IMR-90 (cell line): ENCODE measurements at regions not wholly inside any gene's neighbourhood (a gene's known extent, or its start where the extent isn't known, plus 50 kb on each side); places are given as distances from the start of the nearest gene placed in this dataset.

Source experiments
- ATAC-seq: fragments of 200-7000 bp; cut with Tn5 transposase; 2 replicates; pipeline ENCODE4 v1.9.1; 2020; ENCODE audit warnings: low read depth, mild to moderate bottlenecking, moderate library complexity
- BruUV-seq: library from RNA; stranded (reverse); fragments of 400-500 nt; replicated peaks from 2 replicates; lab custom pipeline; 2021; lab: Mats Ljungman, UMichigan
- CTCF ChIA-PET: fragments of 300-600 bp; formaldehyde crosslinking; extraction: SDS; loops from one replicate; lab custom pipeline; 2021; ENCODE audit warnings: antibody characterized with exemption; lab: Yijun Ruan, JAX
- POLR2A ChIA-PET: fragments of 300-600 bp; sonication (Branson Sonifier 250); formaldehyde crosslinking; loops from one replicate; lab custom pipeline; 2022; ENCODE audit warnings: antibody characterized with exemption; ENCODE audit not compliant: unreplicated experiment; lab: Charles Lee
- DNase-seq: peaks from one replicate; pipeline ENCODE4 v3.0.0; 2013
- H2AFZ ChIP-seq: replicated peaks from 2 replicates; pipeline ENCODE3; 2013; ENCODE audit warnings: low read length, mild to moderate bottlenecking; ENCODE audit not compliant: poor library complexity
- H2AK5ac ChIP-seq: 2 replicates; pipeline ENCODE4 v1.6.1; 2013; ENCODE audit warnings: low read depth, low read length, inconsistent platforms
- H2AK9ac ChIP-seq: replicated peaks from 2 replicates; pipeline ENCODE3; 2013; ENCODE audit warnings: mild to moderate bottlenecking, low read depth, low read length, moderate library complexity; ENCODE audit not compliant: poor library complexity
- H2BK120ac ChIP-seq: 2 replicates; pipeline ENCODE4 v1.6.1; 2013; ENCODE audit warnings: low read depth, low read length, inconsistent platforms
- H2BK15ac ChIP-seq: 3 replicates; pipeline ENCODE4 v1.6.1; 2013; ENCODE audit warnings: low read depth, low read length, inconsistent platforms
- H2BK20ac ChIP-seq: 2 replicates; pipeline ENCODE4 v1.6.1; 2013; ENCODE audit warnings: low read depth, mild to moderate bottlenecking, inconsistent platforms, low read length, moderate library complexity
- H2BK5ac ChIP-seq: 2 replicates; pipeline ENCODE4 v1.6.1; 2013; ENCODE audit warnings: mild to moderate bottlenecking, low read depth, low read length, inconsistent platforms; ENCODE audit not compliant: poor library complexity, severe bottlenecking
- H3K14ac ChIP-seq: replicated peaks from 2 replicates; pipeline ENCODE4 v1.6.1; 2013; ENCODE audit warnings: low read depth, low read length, inconsistent platforms
- H3K18ac ChIP-seq: 2 replicates; pipeline ENCODE4 v1.6.1; 2013; ENCODE audit warnings: low read depth, low read length, control low read depth
- H3K23ac ChIP-seq: 2 replicates; pipeline ENCODE4 v1.6.1; 2013; ENCODE audit warnings: low read depth, low read length, inconsistent platforms
- H3K27ac ChIP-seq: 2 replicates; pipeline ENCODE4 v1.5.1; 2013; ENCODE audit warnings: mild to moderate bottlenecking, control low read depth, low read length; ENCODE audit not compliant: insufficient read depth
- H3K27me3 ChIP-seq: 2 replicates; pipeline ENCODE4 v1.6.1; 2013; ENCODE audit warnings: low read length; ENCODE audit not compliant: control insufficient read depth, insufficient read depth
- H3K36me3 ChIP-seq: 2 replicates; pipeline ENCODE4 v1.6.1; 2013; ENCODE audit warnings: low read length, mixed read lengths; ENCODE audit not compliant: control insufficient read depth, insufficient read depth
- H3K4ac ChIP-seq: 2 replicates; pipeline ENCODE4 v1.6.1; 2013; ENCODE audit warnings: low read depth, low read length, inconsistent platforms
- H3K4me1 ChIP-seq: 2 replicates; pipeline ENCODE4 v1.6.1; 2013; ENCODE audit warnings: low read length, mixed read lengths; ENCODE audit not compliant: control insufficient read depth, insufficient read depth
- H3K4me2 ChIP-seq: 2 replicates; pipeline ENCODE4 v1.6.1; 2013; ENCODE audit warnings: low read depth, mild to moderate bottlenecking, control low read depth, low read length, moderate library complexity
- H3K4me3 ChIP-seq: 2 replicates; pipeline ENCODE4 v1.5.1; 2013; ENCODE audit warnings: low read depth, mild to moderate bottlenecking, control low read depth, low read length, moderate library complexity; ENCODE audit not compliant: insufficient read depth
- H3K56ac ChIP-seq: 2 replicates; pipeline ENCODE4 v1.6.1; 2013; ENCODE audit warnings: low read length, inconsistent platforms; ENCODE audit not compliant: insufficient read depth; ENCODE audit errors: extremely low read depth
- H3K79me1 ChIP-seq, 2 experiments: 2 replicates each; pipeline ENCODE4 v1.6.1; 2013; ENCODE audit warnings: low read length in 2 of 2, inconsistent platforms in 1 of 2, low read depth in 1 of 2
- H3K9ac ChIP-seq: 2 replicates; pipeline ENCODE4 v1.6.1; 2013; ENCODE audit warnings: low read depth, low read length, control low read depth
- H3K9me1 ChIP-seq: 2 replicates; pipeline ENCODE4 v1.6.1; 2013; ENCODE audit warnings: low read length, inconsistent platforms; ENCODE audit not compliant: insufficient read depth
- H3K9me3 ChIP-seq: 2 replicates; pipeline ENCODE4 v1.6.1; 2013; ENCODE audit warnings: low read length; ENCODE audit not compliant: control insufficient read depth, insufficient read depth
- H4K20me1 ChIP-seq: 2 replicates; pipeline ENCODE4 v1.6.1; 2013; ENCODE audit warnings: low read length, inconsistent platforms; ENCODE audit not compliant: insufficient read depth
- H4K5ac ChIP-seq: 2 replicates; pipeline ENCODE4 v1.6.1; 2013; ENCODE audit warnings: mild to moderate bottlenecking, low read depth, low read length, control low read depth
- H4K8ac ChIP-seq, 2 experiments: 2 replicates each; pipeline ENCODE4 v1.6.1; 2013; ENCODE audit warnings: low read depth in 2 of 2, low read length in 2 of 2, control low read depth in 1 of 2, inconsistent platforms in 1 of 2
- H4K91ac ChIP-seq: 2 replicates; pipeline ENCODE4 v1.6.1; 2013; ENCODE audit warnings: low read depth, low read length, inconsistent platforms; ENCODE audit not compliant: insufficient read depth
- BHLHE40 ChIP-seq: fragments of 150-350 bp; IDR thresholded peaks from 2 replicates; pipeline ENCODE4 v1.6.1; 2016; ENCODE audit warnings: mild to moderate bottlenecking, low read depth, low read length
- CEBPB ChIP-seq: IDR thresholded peaks from 2 replicates; pipeline ENCODE4 v1.6.1; 2012; ENCODE audit warnings: low read depth, low read length, improper control_type of control experiment
- CHD1 ChIP-seq: IDR thresholded peaks from 2 replicates; pipeline ENCODE4 v1.6.1; 2012; ENCODE audit warnings: low read depth, low read length, improper control_type of control experiment
- CTCF ChIP-seq: conservative IDR thresholded peaks from 2 replicates; pipeline ENCODE4 v1.5.1; 2012; ENCODE audit warnings: mild to moderate bottlenecking, low read depth, low read length, improper control_type of control experiment
- FOS ChIP-seq: fragments of 150-350 bp; IDR thresholded peaks from 2 replicates; pipeline ENCODE4 v1.6.1; 2016; ENCODE audit warnings: low read depth, low read length
- MAFK ChIP-seq: IDR thresholded peaks from 2 replicates; pipeline ENCODE4 v1.6.1; 2012; ENCODE audit warnings: low read depth, low read length, improper control_type of control experiment
- MAZ ChIP-seq: IDR thresholded peaks from 2 replicates; pipeline ENCODE4 v1.6.1; 2012; ENCODE audit warnings: low read depth, mild to moderate bottlenecking, low read length, improper control_type of control experiment, moderate library complexity, borderline replicate concordance
- MXI1 ChIP-seq: IDR thresholded peaks from 2 replicates; pipeline ENCODE4 v1.6.1; 2012; ENCODE audit warnings: low read depth, mild to moderate bottlenecking, low read length, moderate library complexity, borderline replicate concordance
- NFE2L2 ChIP-seq: fragments of 150-350 bp; IDR thresholded peaks from 2 replicates; pipeline ENCODE4 v1.6.1; 2016; ENCODE audit warnings: low read depth, mild to moderate bottlenecking, low read length
- POLR2A ChIP-seq: IDR thresholded peaks from 2 replicates; pipeline ENCODE4 v1.6.1; 2012; ENCODE audit warnings: mild to moderate bottlenecking, low read depth, low read length
- RAD21 ChIP-seq: IDR thresholded peaks from 2 replicates; pipeline ENCODE4 v1.6.1; 2012; ENCODE audit warnings: low read length, improper control_type of control experiment
- RCOR1 ChIP-seq: IDR thresholded peaks from 2 replicates; pipeline ENCODE4 v1.6.1; 2012; ENCODE audit warnings: mild to moderate bottlenecking, low read length, improper control_type of control experiment; ENCODE audit not compliant: insufficient replicate concordance
- RFX5 ChIP-seq: IDR thresholded peaks from 2 replicates; pipeline ENCODE4 v1.8.0; 2012; ENCODE audit warnings: low read depth, mild to moderate bottlenecking, low read length, moderate library complexity
- SMC3 ChIP-seq: fragments of 150-350 bp; IDR thresholded peaks from 2 replicates; pipeline ENCODE4 v1.6.1; 2016; ENCODE audit warnings: low read depth, mild to moderate bottlenecking, antibody characterized with exemption, low read length, moderate library complexity
- USF2 ChIP-seq: fragments of 150-350 bp; IDR thresholded peaks from 2 replicates; pipeline ENCODE4 v1.6.1; 2017; ENCODE audit warnings: mild to moderate bottlenecking, antibody characterized with exemption, low read length, low read depth
- WGBS, 2 experiments: methylation state at CpG; one replicate each; pipeline versions ENCODE4 v1.1.5 to v1.1.7; 2013; ENCODE audit warnings: missing lambda C conversion rate in 2 of 2; ENCODE audit not compliant: insufficient read length in 1 of 2; ENCODE audit errors: extremely low coverage in 2 of 2; 5-methylcytosine and 5-hydroxymethylcytosine counted together
- dilution Hi-C: fragments of 300-500 bp; cut with HindIII; formaldehyde crosslinking; loops from one replicate; pipeline ENCODE4 v1.14.3; 2018; ENCODE audit warnings: low sequenced_read_pairs; ENCODE audit not compliant: unreplicated experiment
- in situ Hi-C: fragments of 300-500 bp; cut with MboI; formaldehyde crosslinking; loops from 3 replicates; pipeline ENCODE4 v1.14.3; 2019; ENCODE audit warnings: low sequenced_read_pairs, inconsistent platforms, mixed read lengths
- intact Hi-C: fragments of 100-400 bp; cut with micrococcal nuclease; formaldehyde crosslinking; loops from 2 replicates; pipeline ENCODE4 v1.10.0; 2022
- TF ChIP-seq, protein P1 (sequence below): fragments of 150-350 bp; IDR thresholded peaks from 2 replicates; pipeline ENCODE4 v1.6.1; 2016; ENCODE audit warnings: low read depth, mild to moderate bottlenecking, low read length, moderate library complexity, borderline replicate concordance

GRCh38 chr9:90061187-90061586, 456.4 kb downstream of the GADD45G start:
- DNase-seq: no peak
- dilution Hi-C loops: no loop called here
- no peaks in the 10 kb centered on the region for H4K20me1 ChIP-seq
- no peaks in the 10 kb centered on the region for H3K9me1 ChIP-seq
- no peaks in the 10 kb centered on the region for H3K9me3 ChIP-seq
- H2BK15ac ChIP-seq: no peak overlapping the region
- BruUV-seq: no TSS peak
- H3K9ac ChIP-seq: no peak overlapping the region
- no peak overlapping the region for H4K5ac ChIP-seq
- CTCF ChIA-PET: no interaction called here
- no peak overlapping the region for H4K8ac ChIP-seq
- no CpG with 5 or more reads among the region's 1 CpG for WGBS, 2 experiments
- no peak overlapping the region for H3K18ac ChIP-seq
- intact Hi-C loops: no loop called here
- no peak overlapping the region for H3K4me2 ChIP-seq
- H3K27me3 ChIP-seq: no peaks in the 10 kb centered on the region; the same call in 1 of the 2 replicates
- H2BK120ac ChIP-seq: no peak overlapping the region
- H3K56ac ChIP-seq: no peak overlapping the region
- H3K36me3 ChIP-seq: no peaks in the 10 kb centered on the region
- no peak for TF ChIP-seq NFE2L2
- TF ChIP-seq FOS: no peak
- no peak for TF ChIP-seq SMC3
- TF ChIP-seq RFX5: no peak
- TF ChIP-seq MXI1: no peak
- TF ChIP-seq CEBPB: no peak
- TF ChIP-seq POLR2A: no peak
- TF ChIP-seq, protein P1, sequence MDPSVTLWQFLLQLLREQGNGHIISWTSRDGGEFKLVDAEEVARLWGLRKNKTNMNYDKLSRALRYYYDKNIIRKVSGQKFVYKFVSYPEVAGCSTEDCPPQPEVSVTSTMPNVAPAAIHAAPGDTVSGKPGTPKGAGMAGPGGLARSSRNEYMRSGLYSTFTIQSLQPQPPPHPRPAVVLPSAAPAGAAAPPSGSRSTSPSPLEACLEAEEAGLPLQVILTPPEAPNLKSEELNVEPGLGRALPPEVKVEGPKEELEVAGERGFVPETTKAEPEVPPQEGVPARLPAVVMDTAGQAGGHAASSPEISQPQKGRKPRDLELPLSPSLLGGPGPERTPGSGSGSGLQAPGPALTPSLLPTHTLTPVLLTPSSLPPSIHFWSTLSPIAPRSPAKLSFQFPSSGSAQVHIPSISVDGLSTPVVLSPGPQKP: no peak
- TF ChIP-seq USF2: no peak
- TF ChIP-seq MAFK: no peak
- TF ChIP-seq CTCF: no peak
- TF ChIP-seq BHLHE40: no peak
- TF ChIP-seq RCOR1: no peak
- no peak for TF ChIP-seq CHD1
- TF ChIP-seq RAD21: no peak
- no peak for TF ChIP-seq MAZ
- H3K14ac ChIP-seq: no peak overlapping the region
- no peak overlapping the region for H4K91ac ChIP-seq
- POLR2A ChIA-PET: no interaction called here
- H2AK9ac ChIP-seq: no peak overlapping the region
- no peak overlapping the region for H3K23ac ChIP-seq
- no peak overlapping the region for H2AK5ac ChIP-seq
- H3K27ac ChIP-seq: no peak overlapping the region
- H3K4me3 ChIP-seq: no peak overlapping the region
- in situ Hi-C loops: no loop called here
- no peak for ATAC-seq
- H2AFZ ChIP-seq: no peak overlapping the region
- H2BK5ac ChIP-seq: no peak overlapping the region
- no peaks in the 10 kb centered on the region for H3K79me1 ChIP-seq
- no peak overlapping the region for H3K4ac ChIP-seq
- no peak overlapping the region for H2BK20ac ChIP-seq
- no peaks in the 10 kb centered on the region for H3K4me1 ChIP-seq
